Fibroblast of mammary gland (primary cell): ENCODE measurements at regions not wholly inside any gene's neighbourhood (a gene's known extent, or its start where the extent isn't known, plus 50 kb on each side); places are given as distances from the start of the nearest gene placed in this dataset.

Experiments
- DNase-seq: peaks from one replicate; pipeline ENCODE4 v3.0.0-alpha.2; 2010; ENCODE audit warnings: low read depth
- H3K4me3 ChIP-seq: 2 replicates; pipeline ENCODE4 v1.5.1; 2011; ENCODE audit warnings: low read depth, mild to moderate bottlenecking, low read length, moderate library complexity; ENCODE audit not compliant: control insufficient read depth
- TF ChIP-seq, protein P1 (sequence below): conservative IDR thresholded peaks from 2 replicates; pipeline ENCODE4 v1.5.1; 2011; ENCODE audit warnings: low read depth, low read length, inconsistent platforms; ENCODE audit not compliant: control insufficient read depth, insufficient read depth

GRCh38 chr6:111997078-111997852 is 56.6 kb upstream of the CCN6 start:
- DNase-seq, result peak; percentile 85
- peak overlapping the region; percentile 33 for H3K4me3 ChIP-seq
- TF ChIP-seq, protein P1, sequence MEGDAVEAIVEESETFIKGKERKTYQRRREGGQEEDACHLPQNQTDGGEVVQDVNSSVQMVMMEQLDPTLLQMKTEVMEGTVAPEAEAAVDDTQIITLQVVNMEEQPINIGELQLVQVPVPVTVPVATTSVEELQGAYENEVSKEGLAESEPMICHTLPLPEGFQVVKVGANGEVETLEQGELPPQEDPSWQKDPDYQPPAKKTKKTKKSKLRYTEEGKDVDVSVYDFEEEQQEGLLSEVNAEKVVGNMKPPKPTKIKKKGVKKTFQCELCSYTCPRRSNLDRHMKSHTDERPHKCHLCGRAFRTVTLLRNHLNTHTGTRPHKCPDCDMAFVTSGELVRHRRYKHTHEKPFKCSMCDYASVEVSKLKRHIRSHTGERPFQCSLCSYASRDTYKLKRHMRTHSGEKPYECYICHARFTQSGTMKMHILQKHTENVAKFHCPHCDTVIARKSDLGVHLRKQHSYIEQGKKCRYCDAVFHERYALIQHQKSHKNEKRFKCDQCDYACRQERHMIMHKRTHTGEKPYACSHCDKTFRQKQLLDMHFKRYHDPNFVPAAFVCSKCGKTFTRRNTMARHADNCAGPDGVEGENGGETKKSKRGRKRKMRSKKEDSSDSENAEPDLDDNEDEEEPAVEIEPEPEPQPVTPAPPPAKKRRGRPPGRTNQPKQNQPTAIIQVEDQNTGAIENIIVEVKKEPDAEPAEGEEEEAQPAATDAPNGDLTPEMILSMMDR, result peak; percentile 97

DNA sequence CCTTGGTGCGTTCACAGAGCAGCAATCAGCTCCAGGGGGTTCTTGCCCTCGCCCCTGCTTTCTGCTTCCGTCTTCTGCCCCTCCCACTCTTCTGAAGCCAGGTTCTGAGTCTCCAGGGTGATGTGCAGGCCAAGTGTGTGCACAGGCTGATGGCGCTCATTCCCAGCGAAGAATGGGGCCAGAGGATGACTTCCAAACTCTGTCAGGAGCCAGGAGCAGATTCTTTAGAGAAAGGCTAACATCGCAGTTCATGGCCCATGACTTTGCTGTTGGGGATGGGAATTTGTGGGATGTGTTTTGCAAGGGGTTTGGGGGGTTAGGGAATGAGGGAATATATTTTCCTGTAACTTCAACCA is 56.1 kb upstream of the CCN6 start:
- DNase-seq, result peak; percentile 38
- TF ChIP-seq, protein P1, result no peak
- H3K4me3 ChIP-seq, result peak overlapping the region; percentile 3

DNA sequence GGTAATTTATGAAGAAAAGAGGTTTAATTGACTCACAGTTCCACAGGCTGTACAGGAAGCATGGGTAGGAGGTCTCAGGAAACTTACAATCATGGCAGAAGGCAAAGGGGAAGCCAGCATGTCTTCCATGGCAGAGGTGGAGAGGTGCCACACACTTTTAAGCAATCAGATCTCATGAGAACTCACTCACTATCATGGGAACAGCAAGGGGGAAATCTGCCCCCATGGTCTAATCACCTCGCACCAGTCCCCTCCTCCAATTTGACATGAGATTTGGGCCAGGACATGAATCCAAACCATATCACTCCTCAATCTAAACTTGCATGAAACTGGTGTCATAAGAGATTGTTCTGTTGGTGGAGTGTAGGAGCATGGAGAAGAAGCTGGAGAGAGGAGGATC is 51.6 kb upstream of the CCN6 start:
- TF ChIP-seq, protein P1, result no peak
- DNase-seq, result no peak
- no peak overlapping the region for H3K4me3 ChIP-seq
